ENCODE measurements at regions not wholly inside any gene's neighbourhood (a gene's known extent, or its start where the extent isn't known, plus 50 kb on each side); places are given as distances from the start of the nearest gene placed in this dataset. TPM values are rescaled to one million over a fixed set of nuclear protein-coding genes. Genes with fewer than 3 reads are reported as not detected.

- H3K4me3 ChIP-seq (replicated peaks in 1 of 3) = no peak overlapping the region
- intact Hi-C loops (cut with DNase I) = no loop called here
- H3K9me3 ChIP-seq = no peaks in the 10 kb centered on the region
- 73 to 89% methylated on average over 1 of the region's 1 CpG for WGBS, 2 donors
- no peaks in the 10 kb centered on the region for H3K36me3 ChIP-seq
- DNase-seq = no peak
- H3K27ac ChIP-seq = no peak overlapping the region
- H3K4me1 ChIP-seq = no peaks in the 10 kb centered on the region
- no peak for TF ChIP-seq POLR2A (IDR thresholded peaks at IDR 0.05)
- no peak for TF ChIP-seq CTCF (IDR thresholded peaks at IDR 0.05)
- no peaks in the 10 kb centered on the region for H3K27me3 ChIP-seq
Measured at GRCh38 chr13:74184283-74184682, 50.1 kb upstream of the KLF12 start.

Small RNA genes lying in the stretch of these regions (small RNA-seq; reads per million reads assigned to genes)
- gene RNU6-38P = not detected
- not detected for gene RNY1P5
